ENCODE measurements at regions not wholly inside any gene's neighbourhood (a gene's known extent, or its start where the extent isn't known, plus 50 kb on each side); places are given as distances from the start of the nearest gene placed in this dataset.
"Not testable (repeated sequence)": the region's sequence is repeated elsewhere in the genome, so short reads cannot be mapped to it uniquely, and the experiment has no call there.

- DNase-seq: no peak
Observed at GRCh38 chr6:15143540-15143939, 102.3 kb upstream of the JARID2 start.

DNA sequence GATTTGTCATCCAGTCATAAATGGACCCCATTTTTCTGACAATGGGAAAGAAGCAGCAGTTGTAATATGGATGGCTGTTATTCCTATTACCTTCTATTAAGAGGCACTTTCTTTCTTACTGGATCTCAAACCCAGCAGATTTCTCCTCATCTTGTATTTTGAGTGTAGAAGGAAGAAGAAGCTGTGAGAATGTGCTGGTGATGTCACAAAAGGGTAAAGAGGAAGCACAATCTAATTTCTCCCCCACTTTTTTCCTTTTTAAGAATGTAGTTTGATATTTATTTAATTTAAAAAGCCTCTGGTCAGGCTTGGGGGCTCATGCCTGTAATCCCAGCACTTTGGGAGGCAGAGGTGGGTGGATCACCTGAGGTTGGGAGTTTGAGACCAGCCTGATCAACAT lies 100.0 kb upstream of the JARID2 start:
- no peak for DNase-seq

DNA sequence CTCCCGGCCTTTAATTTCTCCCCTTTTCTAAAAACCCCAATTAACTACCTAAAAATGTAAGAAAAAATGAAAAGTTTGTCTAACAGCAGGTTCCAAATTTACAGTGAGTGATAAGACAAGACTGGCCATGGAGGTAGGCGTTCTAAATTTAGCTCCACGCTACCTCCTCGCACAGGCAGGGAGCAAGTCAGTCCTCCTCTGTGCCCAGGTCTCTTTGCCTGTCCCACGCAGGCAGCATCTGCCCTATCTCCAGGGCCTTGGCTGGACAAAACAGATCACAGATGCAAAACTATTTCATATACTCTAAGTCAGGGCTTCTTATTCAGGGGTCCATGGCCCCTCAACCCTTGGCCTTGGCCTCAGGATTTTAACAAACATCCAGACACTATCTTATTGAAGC lies 98.0 kb upstream of the JARID2 start:
- no peak for DNase-seq

- no peak for DNase-seq
Observed at GRCh38 chr6:15148356-15148946, 97.4 kb upstream of the JARID2 start.

DNA sequence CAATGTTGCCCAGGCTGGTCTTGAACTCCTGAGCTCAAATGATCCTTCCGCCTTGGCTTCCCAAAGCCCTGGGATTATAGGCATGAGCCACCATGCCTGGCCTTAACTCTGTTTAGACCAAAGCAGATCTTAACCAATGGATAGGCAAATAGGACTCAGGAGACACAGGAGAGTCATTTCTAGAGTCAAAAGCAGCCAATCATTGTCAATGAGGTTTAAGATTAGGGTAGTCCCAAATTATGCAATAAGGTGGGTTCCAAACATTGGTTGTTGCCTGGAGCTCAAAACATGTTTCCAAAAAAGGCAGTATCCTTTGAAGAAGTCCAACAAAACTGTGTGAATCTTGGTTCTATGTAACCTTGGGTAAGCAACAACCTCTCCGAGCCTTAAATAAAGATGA lies 95.7 kb upstream of the JARID2 start:
- no peak for DNase-seq

GRCh38 chr6:15152700-15153099 lies 93.2 kb upstream of the JARID2 start:
- DNase-seq: no peak

GRCh38 chr6:15153191-15153590 lies 92.7 kb upstream of the JARID2 start:
- DNase-seq: no peak

DNA sequence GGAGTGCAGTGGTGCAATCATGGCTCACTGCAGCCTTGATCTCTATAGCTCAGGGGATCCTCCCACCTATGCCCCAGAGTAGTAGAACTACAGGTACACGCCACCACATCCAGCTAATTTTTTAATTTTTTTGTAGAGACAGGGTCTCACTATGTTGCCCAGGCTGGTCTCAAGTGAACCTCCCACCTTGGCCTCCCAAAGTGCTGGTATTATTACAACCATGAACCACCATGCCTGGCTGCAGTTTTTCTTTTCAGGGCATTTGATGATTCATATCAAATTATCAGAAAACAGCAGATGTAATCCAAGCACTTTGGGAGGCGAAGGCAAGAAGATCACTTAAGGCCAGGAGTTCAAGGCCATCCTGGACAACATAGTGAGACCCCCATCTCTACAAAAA lies 88.4 kb upstream of the JARID2 start:
- DNase-seq: no peak

DNA sequence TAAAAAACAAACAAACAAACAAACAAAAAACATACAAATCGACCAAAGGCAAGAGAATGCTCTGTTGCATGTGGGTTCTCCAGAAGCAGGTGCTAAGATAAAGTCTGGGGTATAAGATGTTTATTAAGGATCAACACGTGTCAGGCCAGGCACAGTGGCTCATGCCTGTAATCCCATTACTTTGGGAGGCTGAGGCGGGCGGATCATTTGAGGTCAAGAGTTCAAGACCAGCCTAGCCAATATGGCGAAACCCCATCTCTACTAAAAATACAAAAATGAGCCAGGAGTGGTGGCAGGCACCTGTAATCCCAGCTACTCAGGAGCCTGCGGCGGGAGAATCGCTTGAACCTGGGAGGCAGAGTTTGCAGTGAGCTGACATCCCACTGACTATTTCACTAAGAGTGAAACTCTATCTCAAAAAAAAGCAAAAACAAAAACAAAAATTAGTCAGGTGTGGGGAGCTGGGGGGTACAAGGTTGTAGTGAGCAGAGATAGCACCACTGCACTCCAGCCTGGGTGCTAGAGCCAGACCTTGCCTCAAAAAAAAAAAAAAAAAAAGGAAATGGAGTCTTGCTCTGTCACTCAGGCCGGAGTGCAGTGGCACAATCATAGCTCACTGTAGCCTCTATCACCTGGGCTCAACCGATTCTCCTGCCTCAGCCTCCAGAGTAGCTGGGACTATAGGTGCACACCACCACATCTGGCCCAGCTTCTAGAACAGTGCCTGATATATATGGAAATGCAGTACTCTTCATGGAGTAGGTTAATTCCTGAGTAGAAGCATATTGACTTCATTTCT lies 86.8 kb upstream of the JARID2 start:
- no peak for DNase-seq

- DNase-seq: no peak
Observed at GRCh38 chr6:15160812-15161211, 85.1 kb upstream of the JARID2 start.

DNA sequence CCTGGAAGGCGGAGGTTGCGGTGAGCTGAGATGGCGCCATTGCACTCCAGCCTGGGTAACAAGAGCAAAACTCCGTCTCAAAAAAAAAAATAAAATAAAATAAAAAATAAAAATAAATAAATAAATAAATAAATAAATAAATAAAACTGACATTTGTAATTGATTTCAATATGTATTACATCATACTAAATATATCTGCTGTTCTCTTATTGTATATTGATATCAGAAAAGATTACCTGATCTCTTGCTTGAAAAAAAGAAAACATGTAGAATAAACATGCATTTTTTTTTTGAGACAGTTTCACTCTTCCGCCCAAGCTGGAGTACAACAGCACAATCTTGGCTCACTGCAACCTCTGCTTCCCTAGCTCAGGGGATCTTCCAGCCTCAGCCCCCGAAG lies 81.0 kb upstream of the JARID2 start:
- not testable (repeated sequence) for DNase-seq

GRCh38 chr6:15166121-15166520 lies 79.7 kb upstream of the JARID2 start:
- DNase-seq: no peak

- no peak for DNase-seq
Observed at GRCh38 chr6:15170126-15170525, 75.7 kb upstream of the JARID2 start.

DNA sequence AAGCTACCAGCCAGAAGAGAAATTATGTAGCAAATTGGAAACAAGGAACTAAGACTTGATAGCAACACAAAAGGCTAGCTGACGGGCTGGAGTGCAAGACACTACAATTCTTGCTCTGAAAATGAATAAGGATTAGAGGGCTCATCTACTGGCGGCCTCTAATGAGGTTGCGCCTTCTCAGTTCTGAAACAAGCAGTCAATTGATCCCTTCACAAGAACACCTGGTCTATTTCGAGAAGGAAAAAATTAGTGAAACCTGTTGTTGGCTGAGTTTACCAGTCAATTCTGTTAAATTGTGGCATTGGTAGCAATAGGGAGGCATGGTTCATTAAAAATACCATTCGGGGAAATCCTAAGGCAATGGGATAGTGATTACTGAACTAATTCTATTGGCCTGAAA lies 74.8 kb upstream of the JARID2 start:
- no peak for DNase-seq

DNA sequence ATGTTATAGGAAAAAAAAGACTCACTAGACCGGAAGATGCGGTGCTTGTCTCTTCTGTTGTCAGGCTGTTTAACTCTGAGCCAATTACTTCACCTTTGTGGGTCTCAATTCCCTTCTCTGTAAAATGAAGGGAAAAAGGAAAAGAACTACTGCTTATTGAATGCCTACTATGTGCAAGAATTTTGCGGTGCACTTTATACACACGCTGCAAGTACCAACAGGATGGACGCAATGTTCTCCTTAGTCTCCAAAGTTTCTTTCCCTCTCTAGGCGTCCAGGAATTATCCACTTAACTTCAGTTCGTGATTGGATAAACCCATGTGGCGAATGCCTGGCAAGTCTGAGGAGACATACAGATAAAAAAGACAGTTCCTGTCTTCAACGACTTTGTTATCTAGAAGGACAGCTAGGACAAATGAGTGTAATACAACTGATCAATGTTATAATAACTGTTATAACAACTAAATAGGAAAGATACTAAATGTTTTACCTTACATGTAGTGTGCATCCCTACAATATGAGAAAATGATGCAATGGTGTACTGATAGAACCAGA lies 69.0 kb upstream of the JARID2 start:
- no peak for DNase-seq

- DNase-seq: no peak
Observed at GRCh38 chr6:15183979-15184378, 61.9 kb upstream of the JARID2 start.

GRCh38 chr6:15184441-15184861 lies 61.4 kb upstream of the JARID2 start:
- DNase-seq: no peak

DNA sequence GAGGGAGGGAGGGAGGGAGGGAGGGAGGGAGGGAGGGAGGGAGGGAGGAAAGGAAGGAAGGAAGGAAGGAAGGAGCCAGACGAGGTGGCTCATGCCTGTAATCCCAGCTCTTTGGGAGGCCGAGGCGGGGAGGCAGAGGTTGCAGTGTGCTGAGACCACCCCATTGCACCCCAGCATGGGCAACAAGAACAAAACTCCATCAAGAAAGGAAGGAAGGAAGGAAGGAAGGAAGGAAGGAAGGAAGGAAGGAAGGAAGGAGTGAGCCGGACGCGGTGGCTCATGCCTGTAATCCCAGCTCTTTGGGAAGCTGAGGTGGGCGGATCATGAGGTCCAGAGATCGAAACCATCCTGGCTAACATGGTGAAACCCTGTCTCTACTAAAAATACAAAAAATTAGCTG lies 60.8 kb upstream of the JARID2 start:
- DNase-seq: not testable (repeated sequence)

DNA sequence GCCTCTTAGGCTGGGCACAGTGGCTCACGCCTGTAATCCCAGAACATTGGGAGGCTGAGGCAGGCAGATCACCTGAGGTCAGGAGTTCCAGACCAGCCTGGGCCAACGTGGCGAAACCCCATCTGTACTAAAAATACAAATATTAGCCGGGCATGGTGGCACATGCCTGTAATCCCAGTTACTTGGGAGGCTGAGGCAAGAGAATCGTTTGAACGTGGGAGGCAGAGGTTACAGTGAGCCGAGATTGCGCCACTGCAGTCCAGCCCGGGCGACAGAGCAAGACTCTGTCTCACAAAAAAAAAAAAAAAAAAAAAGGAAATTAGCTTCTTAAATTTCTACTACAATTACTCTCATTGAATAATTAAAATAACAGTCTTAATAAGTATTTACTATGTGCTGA lies 52.4 kb upstream of the JARID2 start:
- not testable (repeated sequence) for DNase-seq

DNA sequence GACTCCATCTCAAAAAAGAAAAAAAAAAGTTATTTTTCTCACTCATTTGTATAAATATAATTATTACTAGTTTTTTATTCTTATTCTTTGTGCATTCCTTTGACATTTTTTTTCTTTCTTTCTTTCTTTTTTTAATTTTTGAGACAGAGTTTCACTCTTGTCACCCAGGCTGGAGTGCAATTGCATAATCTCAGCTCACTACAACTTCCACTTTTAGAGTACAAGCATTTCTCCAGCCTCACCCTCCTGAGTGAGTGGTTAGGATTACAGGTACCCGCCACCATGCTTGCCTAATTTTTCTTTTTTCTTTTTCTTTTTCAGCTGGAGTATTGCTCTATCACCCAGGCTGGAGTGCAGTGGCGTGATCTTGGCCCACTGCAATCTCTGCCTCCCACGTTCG lies 51.4 kb upstream of the JARID2 start:
- no peak for DNase-seq

All from SHP77 (cell line).